ENCODE measurements at regions not wholly inside any gene's neighbourhood (a gene's known extent, or its start where the extent isn't known, plus 50 kb on each side); places are given as distances from the start of the nearest gene placed in this dataset.
A peak's percentile ranks its signal among the peaks of the same experiment; 100 is the strongest.
"Not testable (repeated sequence)": the region's sequence is repeated elsewhere in the genome, so short reads cannot be mapped to it uniquely, and the experiment has no call there.

DNA sequence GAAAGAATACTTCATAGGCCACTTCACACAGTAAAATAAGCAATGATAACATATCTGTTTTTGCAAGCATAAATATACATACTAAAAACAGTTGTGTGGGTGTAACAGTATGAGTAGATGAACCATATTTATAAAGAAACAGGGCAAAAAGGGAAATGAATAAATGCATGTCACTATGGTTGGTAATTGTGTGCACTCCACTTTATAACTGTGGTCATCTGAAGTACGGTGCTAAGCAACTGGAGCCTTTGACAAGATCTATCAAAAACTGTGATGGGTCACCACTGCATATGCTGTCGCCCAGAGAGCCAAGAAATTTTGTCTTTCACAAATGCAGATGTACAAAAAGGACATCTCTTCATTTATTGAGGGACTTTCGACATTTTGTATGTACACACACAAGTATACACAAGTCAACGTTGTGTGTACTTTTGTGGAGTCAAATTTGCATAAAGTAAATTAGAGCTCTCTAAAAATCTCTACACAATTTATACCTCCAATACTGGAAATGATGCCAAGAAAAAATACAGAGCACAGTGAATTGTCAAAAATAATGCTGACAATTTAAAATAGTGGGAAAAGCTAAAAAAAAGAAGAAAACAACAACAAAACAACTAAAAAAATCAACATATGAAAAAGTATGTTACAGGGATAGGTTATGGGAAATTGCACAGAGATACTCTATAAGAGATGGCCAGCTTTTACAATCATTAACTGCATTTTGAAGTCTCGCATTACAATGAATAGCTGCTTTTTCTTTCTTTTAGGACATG is 123.1 kb upstream of the ENPEP start:
- DNase-seq (ENCODE audit: low read depth, low spot score): no peak
- no peak overlapping the region for H3K4me3 ChIP-seq (ENCODE audit: low read depth, low read length)
- TF ChIP-seq, protein P1, sequence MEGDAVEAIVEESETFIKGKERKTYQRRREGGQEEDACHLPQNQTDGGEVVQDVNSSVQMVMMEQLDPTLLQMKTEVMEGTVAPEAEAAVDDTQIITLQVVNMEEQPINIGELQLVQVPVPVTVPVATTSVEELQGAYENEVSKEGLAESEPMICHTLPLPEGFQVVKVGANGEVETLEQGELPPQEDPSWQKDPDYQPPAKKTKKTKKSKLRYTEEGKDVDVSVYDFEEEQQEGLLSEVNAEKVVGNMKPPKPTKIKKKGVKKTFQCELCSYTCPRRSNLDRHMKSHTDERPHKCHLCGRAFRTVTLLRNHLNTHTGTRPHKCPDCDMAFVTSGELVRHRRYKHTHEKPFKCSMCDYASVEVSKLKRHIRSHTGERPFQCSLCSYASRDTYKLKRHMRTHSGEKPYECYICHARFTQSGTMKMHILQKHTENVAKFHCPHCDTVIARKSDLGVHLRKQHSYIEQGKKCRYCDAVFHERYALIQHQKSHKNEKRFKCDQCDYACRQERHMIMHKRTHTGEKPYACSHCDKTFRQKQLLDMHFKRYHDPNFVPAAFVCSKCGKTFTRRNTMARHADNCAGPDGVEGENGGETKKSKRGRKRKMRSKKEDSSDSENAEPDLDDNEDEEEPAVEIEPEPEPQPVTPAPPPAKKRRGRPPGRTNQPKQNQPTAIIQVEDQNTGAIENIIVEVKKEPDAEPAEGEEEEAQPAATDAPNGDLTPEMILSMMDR (IDR thresholded peaks at IDR 0.05; ENCODE audit: insufficient read depth, low read length, missing control alignments): no peak
- POLR2A ChIA-PET: no interaction called here
- CTCF ChIA-PET: interaction anchor here (1.1 to 2.9 kb wide), 3 partner anchors 8 to 354 kb away, joined by 4 to 10 read pairs (median 5); no protein-coding TSS in a partner anchor

DNA sequence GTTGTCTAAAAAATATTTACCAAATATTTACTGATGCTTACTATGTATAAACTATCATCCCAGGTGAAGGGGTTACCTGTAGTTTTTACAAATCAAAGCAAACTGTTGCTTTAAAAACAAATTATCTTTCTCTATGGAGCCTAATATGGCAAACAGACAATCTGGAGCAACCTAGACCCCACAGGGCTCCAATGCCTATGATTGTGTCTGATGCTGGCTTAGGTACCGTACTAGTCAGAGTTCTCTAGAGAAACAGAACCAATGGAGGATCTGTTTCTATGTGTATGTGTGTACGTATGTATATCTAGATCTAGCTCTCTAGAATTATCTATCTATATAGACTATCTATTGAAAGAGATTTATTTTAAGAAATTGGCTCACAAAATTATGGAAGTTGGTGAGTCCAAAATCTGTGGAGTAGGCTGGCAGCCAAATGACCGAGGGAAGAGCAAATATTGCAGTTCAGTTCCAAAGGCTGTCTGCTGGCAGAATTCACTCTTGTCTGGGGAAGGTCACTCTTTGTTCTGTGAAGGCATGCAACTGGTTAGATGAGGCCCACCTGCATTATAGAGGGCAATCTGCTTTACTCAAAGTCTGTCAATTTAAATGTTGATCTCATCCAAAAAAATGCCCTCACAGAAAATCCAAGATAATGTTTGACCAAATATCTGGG is 127.1 kb upstream of the ENPEP start:
- TF ChIP-seq, protein P1 (IDR thresholded peaks at IDR 0.05; ENCODE audit: insufficient read depth, low read length, missing control alignments): no peak
- no peak overlapping the region for H3K4me3 ChIP-seq (ENCODE audit: low read depth, low read length)
- ChIA-PET CTCF (interaction anchor here (1.2 to 9.8 kb wide), 2 partner anchors 164 to 343 kb away, joined by 3 to 371 read pairs; no protein-coding TSS in a partner anchor), POLR2A (no interaction called here)
- no peak for DNase-seq (ENCODE audit: low read depth, low spot score)

DNA sequence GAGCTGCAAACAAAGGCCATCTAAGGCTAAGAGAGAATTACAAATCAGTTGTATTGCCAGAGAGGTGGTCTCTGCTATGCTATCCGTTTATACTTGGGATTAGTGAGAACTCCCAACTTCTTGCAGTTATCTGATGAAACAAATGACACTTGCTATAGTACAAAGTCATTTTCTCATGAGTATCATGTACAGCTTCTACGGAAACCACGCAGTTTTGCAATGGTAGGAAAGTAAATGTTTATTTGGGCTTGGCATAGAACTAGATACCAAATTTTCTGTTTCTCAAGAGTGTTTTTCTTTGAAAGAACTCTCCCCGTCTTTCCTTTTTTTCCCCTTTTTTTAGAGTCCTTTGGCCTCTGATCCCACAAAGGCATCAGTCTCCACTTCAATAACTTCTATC is 128.2 kb upstream of the ENPEP start:
- ChIA-PET CTCF (interaction anchor here (1.2 to 9.8 kb wide), 2 partner anchors 165 to 342 kb away, joined by 3 to 371 read pairs; no protein-coding TSS in a partner anchor), POLR2A (no interaction called here)
- no peak overlapping the region for H3K4me3 ChIP-seq (ENCODE audit: low read depth, low read length)
- no peak for DNase-seq (ENCODE audit: low read depth, low spot score)
- TF ChIP-seq, protein P1 (IDR thresholded peaks at IDR 0.05; ENCODE audit: insufficient read depth, low read length, missing control alignments): no peak

DNA sequence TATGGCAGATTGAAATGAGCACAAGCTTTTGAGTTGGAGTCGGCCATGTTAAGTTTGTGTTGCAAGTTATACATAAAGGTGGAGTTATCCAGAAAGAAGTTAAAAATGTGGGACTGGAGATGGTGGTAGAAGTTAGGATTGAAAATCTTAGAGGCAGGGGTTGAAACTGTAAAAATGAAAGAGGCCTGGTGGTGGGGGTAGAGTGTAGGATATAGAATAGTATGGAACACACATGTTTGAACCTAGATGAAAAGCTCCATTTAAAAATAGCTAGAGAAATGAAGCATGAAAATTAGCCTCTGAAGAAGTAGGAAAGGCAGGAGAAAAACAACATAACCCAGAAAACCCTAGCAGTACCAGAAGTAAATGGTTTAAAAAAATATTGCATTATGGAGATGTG is 131.8 kb upstream of the ENPEP start:
- ChIA-PET POLR2A (no interaction called here), CTCF (interaction anchor here (0.6 to 9.8 kb wide), 18 partner anchors 9 to 1687 kb away, joined by 3 to 371 read pairs (median 4); no protein-coding TSS in a partner anchor)
- H3K4me3 ChIP-seq (ENCODE audit: low read depth, low read length): no peak overlapping the region
- TF ChIP-seq, protein P1 (IDR thresholded peaks at IDR 0.05; ENCODE audit: insufficient read depth, low read length, missing control alignments): peak; percentile 4
- no peak for DNase-seq (ENCODE audit: low read depth, low spot score)

DNA sequence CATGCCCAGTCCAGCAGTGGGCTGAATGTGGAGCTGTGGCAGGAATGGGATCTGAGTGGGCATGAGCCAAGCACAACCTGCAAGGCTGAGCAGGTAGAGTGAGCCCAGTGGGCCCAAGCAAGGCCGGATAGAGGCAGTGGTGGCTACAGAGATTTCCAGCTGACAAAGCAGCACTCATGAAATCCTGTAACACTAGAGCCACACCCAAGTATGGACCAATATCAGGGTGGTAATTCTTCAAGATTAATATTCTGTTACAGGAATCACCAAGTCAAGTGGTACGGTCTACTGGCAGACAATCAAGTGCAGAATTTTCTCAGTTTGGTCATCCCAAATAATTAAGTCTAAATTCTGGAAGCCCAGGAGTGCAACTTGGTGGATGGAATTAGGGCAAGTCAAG is 132.4 kb upstream of the ENPEP start:
- POLR2A ChIA-PET: no interaction called here
- TF ChIP-seq, protein P1 (IDR thresholded peaks at IDR 0.05; ENCODE audit: insufficient read depth, low read length, missing control alignments): no peak
- H3K4me3 ChIP-seq (ENCODE audit: low read depth, low read length): no peak overlapping the region
- no peak for DNase-seq (ENCODE audit: low read depth, low spot score)
- CTCF ChIA-PET: interaction anchor here (1.2 to 9.8 kb wide), 9 partner anchors 10 to 1688 kb away, joined by 3 to 371 read pairs (median 9); no protein-coding TSS in a partner anchor

DNA sequence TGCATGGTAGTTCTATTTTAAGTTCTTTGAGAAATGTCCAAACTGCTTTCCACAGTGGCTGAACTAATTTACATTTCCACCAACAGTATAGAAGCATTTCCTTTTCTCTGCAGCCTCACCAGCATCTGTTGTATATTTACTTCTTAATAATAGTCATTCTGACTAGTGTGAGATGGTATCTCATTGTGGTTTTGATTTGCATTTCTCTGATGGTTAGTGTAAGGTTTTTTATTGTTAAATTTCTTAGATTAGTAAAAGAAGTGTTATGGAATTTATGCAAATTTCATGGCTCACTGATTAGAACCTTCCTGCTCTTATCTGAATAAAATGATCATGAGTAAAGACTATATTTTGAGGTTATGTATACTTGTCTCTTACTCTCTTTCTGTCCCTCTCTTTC is 134.8 kb upstream of the ENPEP start:
- H3K4me3 ChIP-seq (ENCODE audit: low read depth, low read length); POLR2A ChIA-PET; DNase-seq (ENCODE audit: low read depth, low spot score): not testable (repeated sequence)
- CTCF ChIA-PET: interaction anchor here (9.8 kb wide), 1 partner anchor 172 kb away, joined by 371 read pairs; no protein-coding TSS in a partner anchor

Data from AG04449 (cell line).